ENCODE measurements at regions not wholly inside any gene's neighbourhood (a gene's known extent, or its start where the extent isn't known, plus 50 kb on each side); places are given as distances from the start of the nearest gene placed in this dataset.
"Not testable (repeated sequence)": the region's sequence is repeated elsewhere in the genome, so short reads cannot be mapped to it uniquely, and the experiment has no call there.

DNA sequence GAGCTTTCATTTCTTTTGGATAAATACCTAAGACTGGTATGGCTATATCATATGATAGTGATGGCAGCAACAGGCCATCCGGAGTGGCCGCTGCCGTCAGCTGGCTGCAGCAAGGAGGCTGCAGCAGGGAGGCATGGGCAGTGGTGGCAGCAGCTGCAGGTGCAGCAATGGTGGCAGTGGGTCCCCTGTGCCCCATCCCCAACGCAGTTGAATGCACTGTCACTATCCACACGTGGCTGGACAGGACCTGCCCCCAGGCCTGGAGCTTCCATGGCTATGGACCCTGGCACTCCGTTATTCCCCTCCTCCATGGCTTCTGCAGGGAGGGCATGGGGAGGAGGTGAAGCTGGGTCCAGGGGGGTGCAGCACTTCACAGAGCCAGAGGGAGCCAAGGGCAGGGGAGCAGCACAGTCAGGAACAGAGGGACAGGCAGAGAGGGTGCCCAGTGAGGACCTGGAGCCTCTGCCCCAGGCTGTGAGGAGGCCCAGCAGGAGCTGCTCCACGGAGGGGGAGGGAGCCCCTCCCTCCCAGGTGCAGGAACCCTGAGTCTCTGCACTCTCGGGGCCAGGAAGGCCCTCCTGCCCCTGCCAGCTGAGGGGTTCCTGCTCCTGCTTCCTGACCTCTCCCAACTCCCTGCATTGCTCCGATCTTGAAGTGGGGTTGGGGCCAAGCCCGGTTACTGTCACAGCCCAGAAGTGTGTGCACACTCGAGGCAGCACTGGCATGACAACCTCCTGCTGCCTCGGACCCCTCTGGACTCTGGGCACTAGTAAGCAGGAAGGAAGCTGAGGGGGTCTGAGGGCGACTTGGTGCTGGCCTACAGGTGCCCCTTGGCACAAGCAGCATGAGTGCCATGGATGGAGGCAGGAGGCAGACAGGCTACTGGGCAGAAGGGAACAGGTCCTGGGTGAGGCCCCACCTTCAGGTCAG lies 466.3 kb downstream of the GUCY1A2 start:
- Histone ChIP-seq H3K36me3 (ENCODE audit: insufficient read depth, low read length) (no peaks in the 10 kb centered on the region), H3K27ac (ENCODE audit: low read depth, low read length) (no peak overlapping the region), H3K4me1 (ENCODE audit: control insufficient read depth, insufficient read depth, low read length, unreplicated experiment) (no peaks in the 10 kb centered on the region), H3K4me3 (ENCODE audit: low read depth, low read length) (no peak overlapping the region), H3K79me2 (ENCODE audit: control insufficient read depth, insufficient read depth, low read length, unreplicated experiment) (no peaks in the 10 kb centered on the region), H3K27me3 (ENCODE audit: insufficient read depth, low read length) (no peaks in the 10 kb centered on the region), H2AFZ (ENCODE audit: low read length, unreplicated experiment) (no peak overlapping the region)

DNA sequence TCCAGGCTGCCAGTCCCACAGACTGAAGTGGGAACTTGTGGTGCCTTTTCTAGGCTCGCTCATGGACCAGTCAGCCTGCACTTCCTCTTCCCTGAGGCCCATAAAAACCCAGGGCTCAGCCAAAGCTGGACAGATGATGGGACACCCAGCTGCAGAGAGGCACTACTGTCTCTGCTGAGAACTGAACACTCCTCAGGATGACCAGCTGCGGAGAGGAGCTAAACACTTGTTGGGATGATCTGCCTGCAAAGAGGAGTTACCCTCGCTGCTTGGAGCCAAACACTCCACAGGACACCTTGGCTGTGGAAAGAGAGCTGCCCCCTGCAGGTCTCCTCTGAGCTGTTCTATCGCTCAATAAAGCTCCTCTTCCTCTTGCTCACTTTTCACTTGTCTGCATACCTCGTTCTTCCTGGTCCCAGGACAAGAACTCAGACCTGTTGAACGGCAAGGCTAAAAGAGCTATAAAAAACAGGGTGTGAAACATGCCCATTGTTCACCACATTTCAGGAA lies 465.5 kb downstream of the GUCY1A2 start:
- H3K4me3 ChIP-seq (ENCODE audit: low read depth, low read length), result no peak overlapping the region
- H3K27ac ChIP-seq (ENCODE audit: low read depth, low read length), result no peak overlapping the region
- no peaks in the 10 kb centered on the region for H3K36me3 ChIP-seq (ENCODE audit: insufficient read depth, low read length)
- no peaks in the 10 kb centered on the region for H3K27me3 ChIP-seq (ENCODE audit: insufficient read depth, low read length)
- H3K4me1 ChIP-seq (ENCODE audit: control insufficient read depth, insufficient read depth, low read length, unreplicated experiment), result no peaks in the 10 kb centered on the region
- H2AFZ ChIP-seq (ENCODE audit: low read length, unreplicated experiment), result no peak overlapping the region
- H3K79me2 ChIP-seq (ENCODE audit: control insufficient read depth, insufficient read depth, low read length, unreplicated experiment), result no peaks in the 10 kb centered on the region

DNA sequence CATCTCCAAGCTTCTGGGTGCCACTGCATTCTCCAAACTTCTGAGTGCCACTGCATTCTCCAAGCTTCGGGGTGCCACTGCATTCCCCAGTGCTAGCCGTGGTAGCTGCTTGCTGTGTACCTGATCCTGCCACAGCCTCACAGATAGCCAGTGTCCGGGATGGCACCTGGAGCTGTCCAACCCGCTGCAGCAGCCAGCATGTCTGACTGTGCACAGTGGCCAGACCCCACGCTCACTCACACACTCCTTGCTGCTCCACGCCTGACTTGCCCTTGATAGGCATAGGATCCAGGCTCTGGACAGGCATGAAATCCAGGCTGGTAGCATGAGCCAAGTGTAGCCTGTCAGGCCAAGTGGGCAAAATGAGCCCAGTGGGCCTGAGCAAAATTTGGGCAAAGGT lies 465.0 kb downstream of the GUCY1A2 start:
- H3K4me1 ChIP-seq (ENCODE audit: control insufficient read depth, insufficient read depth, low read length, unreplicated experiment), result no peaks in the 10 kb centered on the region
- H3K4me3 ChIP-seq (ENCODE audit: low read depth, low read length), result no peak overlapping the region
- H3K79me2 ChIP-seq (ENCODE audit: control insufficient read depth, insufficient read depth, low read length, unreplicated experiment), result no peaks in the 10 kb centered on the region
- no peaks in the 10 kb centered on the region for H3K27me3 ChIP-seq (ENCODE audit: insufficient read depth, low read length)
- no peaks in the 10 kb centered on the region for H3K36me3 ChIP-seq (ENCODE audit: insufficient read depth, low read length)
- H2AFZ ChIP-seq (ENCODE audit: low read length, unreplicated experiment), result no peak overlapping the region
- no peak overlapping the region for H3K27ac ChIP-seq (ENCODE audit: low read depth, low read length)

DNA sequence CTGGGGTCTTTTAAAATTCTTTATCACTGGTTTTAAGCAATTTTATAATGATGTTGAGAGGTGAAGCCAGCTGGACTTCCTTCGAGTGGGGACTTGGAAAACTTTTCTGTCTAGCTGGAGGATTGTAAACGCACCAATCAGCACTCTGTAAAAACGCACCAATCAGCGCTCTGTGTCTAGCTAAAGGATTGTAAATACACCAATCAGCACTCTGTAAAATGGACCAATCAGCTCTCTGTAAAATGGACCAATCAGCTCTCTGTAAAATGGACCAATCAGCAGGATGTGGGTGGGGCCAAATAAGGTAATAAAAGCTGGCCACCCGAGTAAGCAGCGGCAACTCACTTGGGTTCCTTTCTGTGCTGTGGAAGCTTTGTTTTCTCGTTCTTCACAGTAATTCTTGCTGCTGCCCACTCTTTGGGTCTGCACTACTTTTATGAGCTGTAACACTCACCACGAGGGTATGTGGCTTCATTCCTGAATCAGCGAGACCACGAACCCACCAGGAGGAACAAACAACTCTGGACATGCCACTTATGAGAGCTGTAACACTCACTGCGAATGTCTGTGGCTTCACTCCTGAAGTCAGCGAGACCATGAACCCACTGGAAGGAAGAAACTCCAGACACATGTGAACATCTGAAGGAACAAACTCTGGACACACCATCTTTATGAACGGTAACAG lies 462.6 kb downstream of the GUCY1A2 start:
- H3K36me3 ChIP-seq (ENCODE audit: insufficient read depth, low read length); H3K79me2 ChIP-seq (ENCODE audit: control insufficient read depth, insufficient read depth, low read length, unreplicated experiment); H3K27me3 ChIP-seq (ENCODE audit: insufficient read depth, low read length); H2AFZ ChIP-seq (ENCODE audit: low read length, unreplicated experiment); H3K27ac ChIP-seq (ENCODE audit: low read depth, low read length); H3K4me3 ChIP-seq (ENCODE audit: low read depth, low read length); H3K4me1 ChIP-seq (ENCODE audit: control insufficient read depth, insufficient read depth, low read length, unreplicated experiment): not testable (repeated sequence)

- Histone ChIP-seq H3K36me3 (ENCODE audit: insufficient read depth, low read length) (no peaks in the 10 kb centered on the region), H2AFZ (ENCODE audit: low read length, unreplicated experiment) (no peak overlapping the region), H3K79me2 (ENCODE audit: control insufficient read depth, insufficient read depth, low read length, unreplicated experiment) (no peaks in the 10 kb centered on the region), H3K4me3 (ENCODE audit: low read depth, low read length) (no peak overlapping the region), H3K4me1 (ENCODE audit: control insufficient read depth, insufficient read depth, low read length, unreplicated experiment) (no peaks in the 10 kb centered on the region), H3K27ac (ENCODE audit: low read depth, low read length) (no peak overlapping the region), H3K27me3 (ENCODE audit: insufficient read depth, low read length) (no peaks in the 10 kb centered on the region)
These were observed 452.9 kb downstream of the GUCY1A2 start for GRCh38 chr11:106565326-106565725.

- H3K27me3 ChIP-seq (ENCODE audit: insufficient read depth, low read length), result no peaks in the 10 kb centered on the region
- no peak overlapping the region for H2AFZ ChIP-seq (ENCODE audit: low read length, unreplicated experiment)
- H3K27ac ChIP-seq (ENCODE audit: low read depth, low read length), result no peak overlapping the region
- no peaks in the 10 kb centered on the region for H3K36me3 ChIP-seq (ENCODE audit: insufficient read depth, low read length)
- no peak overlapping the region for H3K4me3 ChIP-seq (ENCODE audit: low read depth, low read length)
- H3K79me2 ChIP-seq (ENCODE audit: control insufficient read depth, insufficient read depth, low read length, unreplicated experiment), result no peaks in the 10 kb centered on the region
- H3K4me1 ChIP-seq (ENCODE audit: control insufficient read depth, insufficient read depth, low read length, unreplicated experiment), result no peaks in the 10 kb centered on the region
These were observed 449.6 kb downstream of the GUCY1A2 start for GRCh38 chr11:106568632-106569031.

GRCh38 chr11:106577384-106577783 lies 440.9 kb downstream of the GUCY1A2 start:
- not testable (repeated sequence) for H3K79me2 ChIP-seq (ENCODE audit: control insufficient read depth, insufficient read depth, low read length, unreplicated experiment); H3K36me3 ChIP-seq (ENCODE audit: insufficient read depth, low read length); H2AFZ ChIP-seq (ENCODE audit: low read length, unreplicated experiment); H3K4me3 ChIP-seq (ENCODE audit: low read depth, low read length); H3K4me1 ChIP-seq (ENCODE audit: control insufficient read depth, insufficient read depth, low read length, unreplicated experiment); H3K27me3 ChIP-seq (ENCODE audit: insufficient read depth, low read length); H3K27ac ChIP-seq (ENCODE audit: low read depth, low read length)

DNA sequence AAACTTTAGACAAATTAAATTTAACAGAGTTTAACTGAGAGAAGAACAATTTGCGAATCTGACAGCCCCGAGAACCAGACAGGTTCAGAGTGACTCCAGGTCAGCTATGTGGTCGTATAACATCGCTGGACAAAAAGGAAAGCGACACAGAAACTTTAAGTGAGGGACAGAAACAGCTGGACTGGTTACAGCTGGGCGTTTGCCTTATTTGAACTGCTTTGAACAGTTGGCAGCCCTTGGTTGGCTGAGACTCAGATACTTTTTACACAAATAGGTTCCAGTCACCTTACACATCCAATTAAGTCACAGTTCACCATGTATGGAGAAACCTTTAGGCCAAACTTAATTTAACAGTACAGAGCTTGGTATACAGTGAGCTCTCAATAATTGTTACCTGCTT lies 436.9 kb downstream of the GUCY1A2 start:
- H2AFZ ChIP-seq (ENCODE audit: low read length, unreplicated experiment), result no peak overlapping the region

GRCh38 chr11:106585061-106585460 lies 433.2 kb downstream of the GUCY1A2 start:
- no peaks in the 10 kb centered on the region for H3K27me3 ChIP-seq (ENCODE audit: insufficient read depth, low read length)
- H3K36me3 ChIP-seq (ENCODE audit: insufficient read depth, low read length), result no peaks in the 10 kb centered on the region
- H2AFZ ChIP-seq (ENCODE audit: low read length, unreplicated experiment), result no peak overlapping the region
- no peak overlapping the region for H3K27ac ChIP-seq (ENCODE audit: low read depth, low read length)
- no peaks in the 10 kb centered on the region for H3K4me1 ChIP-seq (ENCODE audit: control insufficient read depth, insufficient read depth, low read length, unreplicated experiment)
- H3K4me3 ChIP-seq (ENCODE audit: low read depth, low read length), result no peak overlapping the region
- no peaks in the 10 kb centered on the region for H3K79me2 ChIP-seq (ENCODE audit: control insufficient read depth, insufficient read depth, low read length, unreplicated experiment)

More for the DNA sequence above, 436.9 kb downstream of the GUCY1A2 start:
- H3K4me3 ChIP-seq (ENCODE audit: low read depth, low read length), result no peak overlapping the region
- no peak overlapping the region for H3K27ac ChIP-seq (ENCODE audit: low read depth, low read length)
- no peaks in the 10 kb centered on the region for H3K4me1 ChIP-seq (ENCODE audit: control insufficient read depth, insufficient read depth, low read length, unreplicated experiment)
- H3K79me2 ChIP-seq (ENCODE audit: control insufficient read depth, insufficient read depth, low read length, unreplicated experiment), result no peaks in the 10 kb centered on the region
- H3K36me3 ChIP-seq (ENCODE audit: insufficient read depth, low read length), result no peaks in the 10 kb centered on the region
- H3K27me3 ChIP-seq (ENCODE audit: insufficient read depth, low read length), result no peaks in the 10 kb centered on the region

- H3K4me3 ChIP-seq (ENCODE audit: low read depth, low read length), result no peak overlapping the region
- no peaks in the 10 kb centered on the region for H3K36me3 ChIP-seq (ENCODE audit: insufficient read depth, low read length)
- H2AFZ ChIP-seq (ENCODE audit: low read length, unreplicated experiment), result no peak overlapping the region
- H3K4me1 ChIP-seq (ENCODE audit: control insufficient read depth, insufficient read depth, low read length, unreplicated experiment), result no peaks in the 10 kb centered on the region
- H3K27me3 ChIP-seq (ENCODE audit: insufficient read depth, low read length), result no peaks in the 10 kb centered on the region
- H3K79me2 ChIP-seq (ENCODE audit: control insufficient read depth, insufficient read depth, low read length, unreplicated experiment), result no peaks in the 10 kb centered on the region
- no peak overlapping the region for H3K27ac ChIP-seq (ENCODE audit: low read depth, low read length)
These were observed 423.4 kb downstream of the GUCY1A2 start for GRCh38 chr11:106594751-106595351.
